GM18508 (cell line): ENCODE measurements at regions not wholly inside any gene's neighbourhood (a gene's known extent, or its start where the extent isn't known, plus 50 kb on each side); places are given as distances from the start of the nearest gene placed in this dataset.
"Not testable (repeated sequence)": the region's sequence is repeated elsewhere in the genome, so short reads cannot be mapped to it uniquely, and the experiment has no call there.

Experiments
- ATAC-seq: cut with Tn5 transposase; IDR thresholded peaks from one replicate; pipeline ENCODE4 v1.9.1; 2021; ENCODE audit warnings: moderate number of reproducible peaks; ENCODE audit not compliant: insufficient read depth, unreplicated experiment

DNA sequence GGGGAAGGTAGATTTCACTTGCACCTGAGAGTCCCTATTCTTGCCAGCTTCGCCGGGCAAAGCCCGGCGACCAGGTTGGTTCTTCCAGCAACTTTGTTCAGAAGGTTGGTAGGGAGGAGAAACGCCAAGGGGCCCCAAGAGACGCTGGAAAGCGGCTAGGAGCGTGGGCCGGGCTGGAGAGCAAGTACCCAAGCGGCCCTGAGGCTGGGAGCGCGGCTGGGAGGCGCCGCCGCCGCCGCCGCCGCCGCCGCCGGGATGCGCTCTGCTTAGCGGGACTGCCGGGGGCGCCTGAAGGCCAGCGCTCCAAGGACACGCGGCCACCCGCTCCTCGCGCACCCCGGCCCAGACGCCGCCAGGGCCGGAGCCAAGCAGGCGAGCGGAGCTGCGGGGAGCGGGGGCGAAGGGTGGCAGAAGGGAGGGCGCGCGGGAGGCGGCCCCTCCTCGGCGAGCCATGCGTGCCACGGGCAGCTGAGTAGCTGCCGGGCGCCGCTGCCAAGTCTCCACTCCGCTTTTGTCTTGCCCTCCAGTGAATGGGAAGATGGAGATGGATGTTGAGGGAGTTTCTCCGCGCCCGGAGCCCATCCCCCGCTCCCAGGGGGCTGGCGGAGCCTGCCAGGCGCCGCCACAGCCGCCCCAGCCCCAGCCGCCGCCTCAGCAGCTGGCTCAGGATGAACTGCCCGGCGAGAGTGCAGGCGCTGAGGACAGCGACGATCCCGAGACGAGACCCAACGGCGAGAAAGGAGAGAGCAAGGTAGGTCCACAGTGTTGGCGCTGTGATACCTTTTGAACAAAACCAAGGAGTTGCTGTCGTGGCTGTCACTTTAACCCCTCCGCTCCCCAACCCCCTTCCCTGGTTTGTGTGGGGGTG, 227.4 kb upstream of the AZI2 start:
- ATAC-seq = no peak

- ATAC-seq = no peak
Measured at GRCh38 chr3:28576614-28577200, 228.1 kb upstream of the AZI2 start.

- no peak for ATAC-seq
Measured at GRCh38 chr3:28577941-28578500, 229.4 kb upstream of the AZI2 start.

DNA sequence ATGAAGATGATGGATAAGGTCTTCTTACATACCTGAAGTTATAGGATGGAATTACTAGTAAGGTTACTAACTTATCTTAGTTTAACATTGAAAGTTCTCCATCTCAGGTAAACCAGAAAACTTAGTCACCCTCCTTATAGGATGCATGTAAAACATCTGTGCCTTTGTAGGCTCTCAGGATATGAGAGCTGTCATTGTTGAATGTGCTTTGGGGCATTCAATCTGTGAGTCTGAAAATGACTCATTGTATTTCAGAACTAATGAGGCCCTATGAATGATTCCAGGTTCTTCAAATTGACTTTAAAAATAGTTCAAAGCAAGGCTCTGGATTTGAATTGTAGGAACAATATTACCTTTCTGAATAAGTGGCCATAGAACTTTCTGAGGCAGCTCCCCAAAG, 237.7 kb upstream of the AZI2 start:
- ATAC-seq = no peak

DNA sequence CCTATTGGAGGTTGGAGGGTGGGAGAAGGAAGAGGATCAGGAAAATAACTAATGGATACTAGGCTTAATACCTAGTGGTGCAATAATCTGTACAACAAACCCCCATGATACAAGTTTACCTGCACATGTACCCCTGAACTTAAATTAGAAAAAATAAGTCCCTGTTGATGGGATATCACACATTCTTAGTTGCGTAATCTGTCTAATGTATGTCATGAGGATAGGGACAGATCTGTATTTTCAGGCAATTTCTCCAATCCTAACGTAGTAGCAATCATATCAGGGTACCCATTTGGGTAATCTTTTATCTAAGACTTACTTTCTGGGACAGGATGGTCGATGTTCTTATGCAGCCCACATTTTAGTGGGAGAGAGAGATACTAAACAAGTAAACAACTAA, 239.1 kb upstream of the AZI2 start:
- ATAC-seq = no peak

GRCh38 chr3:28590216-28590615, 241.6 kb upstream of the AZI2 start:
- no peak for ATAC-seq

DNA sequence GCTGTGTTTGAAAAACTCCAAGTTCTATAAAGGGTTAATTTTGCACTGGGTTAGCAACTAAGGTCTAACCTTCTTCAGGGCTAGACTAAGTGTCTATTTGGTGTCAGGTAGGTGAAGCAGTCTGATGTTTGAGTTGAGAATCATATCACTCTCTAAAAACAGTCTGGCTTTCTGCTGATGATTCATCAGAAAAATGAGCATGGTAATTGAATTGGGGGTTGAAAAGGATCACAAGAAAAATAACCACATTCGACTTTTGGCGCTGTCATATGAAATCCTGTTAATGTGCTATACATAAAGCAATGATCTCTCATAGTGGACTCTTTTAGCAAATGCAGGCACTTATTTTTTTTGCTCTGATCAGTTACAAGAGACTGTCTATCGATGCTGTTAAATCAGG, 242.2 kb upstream of the AZI2 start:
- no peak for ATAC-seq

- ATAC-seq = no peak
Measured at GRCh38 chr3:28595372-28595771, 246.7 kb upstream of the AZI2 start.

DNA sequence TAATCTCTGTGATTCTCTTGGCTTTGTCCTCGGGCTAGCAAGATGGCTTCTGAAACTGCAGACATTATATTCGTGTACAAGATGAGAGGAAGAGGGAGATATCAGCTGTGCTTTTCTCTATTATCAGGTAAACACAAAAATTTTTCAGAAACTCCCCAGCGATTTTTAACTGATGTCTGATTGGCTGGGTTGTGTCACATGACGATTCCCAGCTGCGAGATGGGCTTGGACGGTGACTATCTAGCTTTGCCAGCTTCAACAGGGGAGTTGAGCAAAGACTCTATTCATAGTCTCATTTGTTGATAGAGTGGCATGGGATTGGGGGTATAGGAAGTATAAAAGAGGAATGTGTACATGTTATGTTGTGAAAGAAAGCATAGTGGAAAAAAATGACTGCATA, 248.8 kb upstream of the AZI2 start:
- ATAC-seq = no peak

- no peak for ATAC-seq
Measured at GRCh38 chr3:28598165-28598564, 249.5 kb upstream of the AZI2 start.

DNA sequence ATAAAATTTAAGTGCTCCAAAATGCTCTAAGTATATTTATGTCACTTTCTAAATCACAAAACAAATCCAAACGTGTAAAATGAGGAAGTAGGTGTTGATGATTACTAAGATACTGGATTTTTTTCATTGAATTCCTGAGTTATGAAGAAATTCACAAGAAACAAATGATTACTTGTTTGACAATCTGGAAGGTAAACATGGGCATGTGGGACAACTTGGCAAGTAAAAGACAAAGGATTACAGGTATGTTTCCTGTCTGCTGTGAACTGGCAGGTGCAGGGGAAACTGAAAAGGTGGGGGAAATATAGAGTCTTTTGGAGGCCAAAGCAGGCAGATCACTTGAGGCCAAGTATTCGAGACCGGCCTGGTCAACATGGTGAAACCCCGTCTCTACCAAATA, 252.7 kb upstream of the AZI2 start:
- no peak for ATAC-seq

GRCh38 chr3:28606283-28606682, 257.7 kb upstream of the AZI2 start:
- no peak for ATAC-seq

- ATAC-seq = no peak
Measured at GRCh38 chr3:28612232-28612631, 263.6 kb upstream of the AZI2 start.

GRCh38 chr3:28613511-28614106, 265.0 kb upstream of the AZI2 start:
- ATAC-seq = no peak

- ATAC-seq = no peak
Measured at GRCh38 chr3:28615071-28615470, 266.4 kb upstream of the AZI2 start.

DNA sequence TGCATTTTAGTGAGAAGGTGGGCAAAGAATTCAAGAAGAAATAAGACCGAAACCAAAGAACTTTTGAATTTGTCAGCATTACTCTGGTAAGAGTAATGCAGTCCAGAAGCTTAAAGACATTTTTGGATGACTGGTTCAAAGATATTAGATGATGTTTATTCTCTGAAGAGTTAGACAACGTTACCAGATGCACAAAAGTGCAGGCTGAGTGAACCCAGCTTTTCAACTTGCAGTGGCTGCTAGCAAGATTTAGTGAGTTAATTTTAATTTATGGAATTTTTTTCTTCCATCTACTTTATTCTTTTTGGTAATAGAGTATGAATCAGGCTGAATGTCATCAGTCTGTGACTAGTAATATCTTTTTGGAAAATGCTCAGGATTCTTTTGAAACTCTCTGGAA, 267.3 kb upstream of the AZI2 start:
- no peak for ATAC-seq

- ATAC-seq = no peak
Measured at GRCh38 chr3:28617821-28618220, 269.2 kb upstream of the AZI2 start.

- ATAC-seq = no peak
Measured at GRCh38 chr3:28623106-28623505, 274.5 kb upstream of the AZI2 start.

DNA sequence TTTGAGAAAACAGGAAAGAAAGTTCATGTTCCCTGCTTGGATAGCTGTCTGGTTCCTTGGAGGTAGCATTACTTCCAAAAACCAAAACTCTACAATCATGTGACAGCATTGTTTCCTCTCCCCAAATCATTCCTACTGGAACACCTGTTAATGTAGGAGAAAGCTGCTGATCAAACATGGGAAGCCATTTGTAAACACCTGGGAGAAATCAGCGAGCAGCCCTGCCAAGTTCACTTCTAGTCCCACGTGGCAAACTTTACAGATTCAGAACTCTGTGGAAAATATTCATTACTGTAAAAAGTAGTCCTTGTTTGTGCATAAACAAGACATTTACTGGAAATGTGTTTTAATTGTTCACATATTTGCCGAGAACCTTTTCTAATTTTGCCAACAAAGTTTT, 275.5 kb upstream of the AZI2 start:
- no peak for ATAC-seq

DNA sequence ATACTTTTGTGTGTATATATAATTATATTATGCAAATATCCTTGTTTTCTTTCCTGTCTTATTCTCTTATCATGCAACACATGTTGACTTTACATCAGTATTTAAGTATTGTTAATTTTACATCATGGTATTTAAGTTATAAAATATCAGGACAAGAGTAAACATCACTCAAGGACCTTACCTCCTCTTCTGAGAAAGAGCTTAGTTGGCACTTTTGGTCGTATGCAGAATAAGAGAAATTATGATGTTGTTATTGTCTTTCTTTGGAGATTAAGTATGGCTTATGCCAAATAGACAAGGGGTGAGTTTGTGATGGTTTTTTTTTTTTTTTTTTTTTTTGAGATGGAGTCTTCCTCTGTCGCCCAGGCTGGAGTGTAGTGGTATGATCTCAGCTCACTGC, 279.2 kb upstream of the AZI2 start:
- not testable (repeated sequence) for ATAC-seq

- ATAC-seq = no peak
Measured at GRCh38 chr3:28634019-28634418, 285.4 kb upstream of the AZI2 start.
